ENCODE measurements at regions not wholly inside any gene's neighbourhood (a gene's known extent, or its start where the extent isn't known, plus 50 kb on each side); places are given as distances from the start of the nearest gene placed in this dataset.

GRCh38 chrX:116289592-116289991 is 119.0 kb downstream of the AGTR2 start:
- Mint-ChIP-seq H3K4me3 (no peak overlapping the region), H3K36me3 (ENCODE audit: low read depth) (no peaks in the 10 kb centered on the region), H3K4me1 (ENCODE audit: low read depth) (no peaks in the 10 kb centered on the region), H3K9me3 (no peaks in the 10 kb centered on the region), H3K27me3 (no peaks in the 10 kb centered on the region), H3K27ac (no peak overlapping the region)
- ChIA-PET POLR2A (no interaction called here), CTCF (no interaction called here)
- no peak for ATAC-seq
- DNase-seq: no peak
- intact Hi-C loops (cut with micrococcal nuclease): no loop called here
- no peak for TF ChIP-seq CTCF (IDR thresholded peaks at IDR 0.05)

GRCh38 chrX:116290359-116290758 is 119.8 kb downstream of the AGTR2 start:
- no peaks in the 10 kb centered on the region for H3K4me1 Mint-ChIP-seq (ENCODE audit: low read depth)
- DNase-seq (no peak), ATAC-seq (no peak)
- ChIA-PET POLR2A (no interaction called here), CTCF (no interaction called here)
- H3K9me3 Mint-ChIP-seq: no peaks in the 10 kb centered on the region
- no peaks in the 10 kb centered on the region for H3K36me3 Mint-ChIP-seq (ENCODE audit: low read depth)
- H3K27me3 Mint-ChIP-seq: no peaks in the 10 kb centered on the region
- H3K4me3 Mint-ChIP-seq: no peak overlapping the region
- intact Hi-C loops (cut with micrococcal nuclease): no loop called here
- no peak for TF ChIP-seq CTCF (IDR thresholded peaks at IDR 0.05)
- H3K27ac Mint-ChIP-seq: no peak overlapping the region

- H3K27me3 Mint-ChIP-seq: no peaks in the 10 kb centered on the region
- H3K9me3 Mint-ChIP-seq: no peaks in the 10 kb centered on the region
- H3K27ac Mint-ChIP-seq: no peak overlapping the region
- intact Hi-C loops (cut with micrococcal nuclease): no loop called here
- H3K4me1 Mint-ChIP-seq (ENCODE audit: low read depth): no peaks in the 10 kb centered on the region
- no peak for TF ChIP-seq CTCF (IDR thresholded peaks at IDR 0.05)
- ATAC-seq (no peak), DNase-seq (no peak)
- H3K4me3 Mint-ChIP-seq: no peak overlapping the region
- H3K36me3 Mint-ChIP-seq (ENCODE audit: low read depth): no peaks in the 10 kb centered on the region
- ChIA-PET CTCF (no interaction called here), POLR2A (no interaction called here)
Measured at GRCh38 chrX:116292183-116292582, 121.6 kb downstream of the AGTR2 start.

- no peak overlapping the region for H3K27ac Mint-ChIP-seq
- ChIA-PET POLR2A (no interaction called here), CTCF (no interaction called here)
- no peaks in the 10 kb centered on the region for H3K4me1 Mint-ChIP-seq (ENCODE audit: low read depth)
- H3K4me3 Mint-ChIP-seq: no peak overlapping the region
- H3K9me3 Mint-ChIP-seq: no peaks in the 10 kb centered on the region
- DNase-seq: no peak
- TF ChIP-seq CTCF (IDR thresholded peaks at IDR 0.05): no peak
- intact Hi-C loops (cut with micrococcal nuclease): no loop called here
- H3K36me3 Mint-ChIP-seq (ENCODE audit: low read depth): no peaks in the 10 kb centered on the region
- no peaks in the 10 kb centered on the region for H3K27me3 Mint-ChIP-seq
- ATAC-seq: no peak
Measured at GRCh38 chrX:116298956-116299355, 128.4 kb downstream of the AGTR2 start.

- H3K9me3 Mint-ChIP-seq: no peaks in the 10 kb centered on the region
- H3K4me3 Mint-ChIP-seq: no peak overlapping the region
- no peak overlapping the region for H3K27ac Mint-ChIP-seq
- no peak for TF ChIP-seq CTCF (IDR thresholded peaks at IDR 0.05)
- intact Hi-C loops (cut with micrococcal nuclease): no loop called here
- no peaks in the 10 kb centered on the region for H3K36me3 Mint-ChIP-seq (ENCODE audit: low read depth)
- H3K4me1 Mint-ChIP-seq (ENCODE audit: low read depth): no peaks in the 10 kb centered on the region
- ChIA-PET POLR2A (no interaction called here), CTCF (no interaction called here)
- no peaks in the 10 kb centered on the region for H3K27me3 Mint-ChIP-seq
- DNase-seq (no peak), ATAC-seq (no peak)
Measured at GRCh38 chrX:116306218-116306617, 130.2 kb upstream of the SLC6A14 start.

Measured in activated CD8-positive, alpha-beta T cell treated with anti-CD3 and anti-CD28 coated beads for 36 hours (primary cell).